ENCODE measurements at regions not wholly inside any gene's neighbourhood (a gene's known extent, or its start where the extent isn't known, plus 50 kb on each side); places are given as distances from the start of the nearest gene placed in this dataset.

GRCh38 chr11:105208019-105208418 is 68.5 kb upstream of the CARD18 start:
- Histone ChIP-seq H3K9me3 (ENCODE audit: low read length) (no peaks in the 10 kb centered on the region), H2AFZ (ENCODE audit: low read depth, low read length) (no peak overlapping the region), H3K36me3 (ENCODE audit: insufficient read depth, low read length) (no peaks in the 10 kb centered on the region), H3K4me3 (ENCODE audit: low read length) (no peak overlapping the region), H3K27me3 (ENCODE audit: insufficient read depth, low read length) (no peaks in the 10 kb centered on the region), H3K4me1 (ENCODE audit: insufficient read depth, low read length) (no peaks in the 10 kb centered on the region)

DNA sequence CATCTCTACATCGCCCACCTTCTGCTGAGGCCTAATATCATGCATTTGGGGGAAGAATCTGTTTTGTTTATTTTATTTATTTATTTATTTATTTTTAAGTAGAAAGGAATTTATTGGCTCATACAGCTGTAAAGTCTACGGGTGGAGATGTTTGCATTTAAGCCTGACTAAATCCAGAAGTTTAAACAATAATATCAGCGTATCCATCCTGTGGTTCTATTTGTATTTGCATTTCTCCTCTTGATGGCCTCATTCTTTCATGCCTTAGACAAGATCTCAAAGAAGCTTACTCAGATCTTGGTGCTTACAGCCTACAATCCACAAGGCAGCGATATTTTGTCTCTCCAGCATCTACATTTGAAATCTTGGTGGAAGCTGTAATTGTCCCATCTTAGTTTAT is 67.1 kb upstream of the CARD18 start:
- H3K27me3 ChIP-seq (ENCODE audit: insufficient read depth, low read length), result no peaks in the 10 kb centered on the region
- H3K36me3 ChIP-seq (ENCODE audit: insufficient read depth, low read length), result no peaks in the 10 kb centered on the region
- H3K4me3 ChIP-seq (ENCODE audit: low read length), result no peak overlapping the region
- H3K4me1 ChIP-seq (ENCODE audit: insufficient read depth, low read length), result no peaks in the 10 kb centered on the region
- H2AFZ ChIP-seq (ENCODE audit: low read depth, low read length), result no peak overlapping the region
- no peaks in the 10 kb centered on the region for H3K9me3 ChIP-seq (ENCODE audit: low read length)

DNA sequence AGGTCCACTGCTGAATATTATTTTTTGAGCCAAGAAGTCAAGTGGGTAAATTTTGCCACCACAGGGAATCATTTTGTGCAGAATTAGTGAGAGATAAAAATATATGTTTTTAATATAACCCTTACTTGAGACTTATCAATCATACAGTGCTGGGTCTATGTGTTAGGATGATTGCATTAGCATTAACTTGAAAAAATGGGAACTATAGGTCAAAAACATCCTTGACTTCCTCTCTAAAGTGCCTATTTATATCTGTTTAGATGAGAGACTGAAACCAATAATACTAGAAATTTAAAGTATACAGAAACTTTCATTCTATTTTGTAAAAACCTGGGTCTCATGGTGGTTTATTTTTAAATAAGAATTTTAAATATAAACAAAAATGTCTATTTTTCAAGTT is 65.1 kb upstream of the CARD18 start:
- no peaks in the 10 kb centered on the region for H3K4me1 ChIP-seq (ENCODE audit: insufficient read depth, low read length)
- H3K36me3 ChIP-seq (ENCODE audit: insufficient read depth, low read length), result no peaks in the 10 kb centered on the region
- H2AFZ ChIP-seq (ENCODE audit: low read depth, low read length), result no peak overlapping the region
- no peaks in the 10 kb centered on the region for H3K9me3 ChIP-seq (ENCODE audit: low read length)
- no peaks in the 10 kb centered on the region for H3K27me3 ChIP-seq (ENCODE audit: insufficient read depth, low read length)
- H3K4me3 ChIP-seq (ENCODE audit: low read length), result no peak overlapping the region

DNA sequence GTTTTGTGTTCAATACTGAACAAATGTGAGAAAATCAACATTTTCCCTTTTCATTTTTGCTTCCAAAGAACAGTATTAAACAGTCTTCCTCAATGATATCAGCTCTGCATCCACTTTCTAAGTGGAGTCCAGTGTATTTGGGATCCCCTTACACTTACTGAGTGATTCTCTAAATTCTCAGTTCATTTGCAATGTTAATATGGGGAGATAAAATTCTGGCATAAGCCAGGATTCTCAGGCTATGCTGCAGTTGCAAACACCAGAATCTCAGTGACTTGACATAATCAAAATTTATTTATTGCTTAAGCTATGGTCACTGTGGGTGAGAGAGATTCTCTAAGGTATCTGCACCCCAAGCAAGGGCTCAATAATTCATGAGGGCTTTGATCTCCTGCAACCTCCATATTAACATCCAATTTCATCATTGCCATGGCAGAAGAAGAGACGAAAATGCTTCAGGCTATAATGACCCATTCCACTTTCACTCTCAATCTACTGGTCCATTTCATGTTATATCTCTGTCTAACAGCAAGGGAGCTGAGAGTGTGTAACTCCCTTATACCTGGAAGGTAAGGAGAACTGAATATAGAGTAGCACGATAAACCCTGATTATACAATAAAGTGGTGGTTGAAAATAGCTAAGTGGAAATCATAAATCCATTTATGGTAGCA is 64.1 kb upstream of the CARD18 start:
- Histone ChIP-seq H3K4me1 (ENCODE audit: insufficient read depth, low read length) (no peaks in the 10 kb centered on the region), H2AFZ (ENCODE audit: low read depth, low read length) (no peak overlapping the region), H3K4me3 (ENCODE audit: low read length) (no peak overlapping the region), H3K36me3 (ENCODE audit: insufficient read depth, low read length) (no peaks in the 10 kb centered on the region), H3K27me3 (ENCODE audit: insufficient read depth, low read length) (no peaks in the 10 kb centered on the region), H3K9me3 (ENCODE audit: low read length) (no peaks in the 10 kb centered on the region)

DNA sequence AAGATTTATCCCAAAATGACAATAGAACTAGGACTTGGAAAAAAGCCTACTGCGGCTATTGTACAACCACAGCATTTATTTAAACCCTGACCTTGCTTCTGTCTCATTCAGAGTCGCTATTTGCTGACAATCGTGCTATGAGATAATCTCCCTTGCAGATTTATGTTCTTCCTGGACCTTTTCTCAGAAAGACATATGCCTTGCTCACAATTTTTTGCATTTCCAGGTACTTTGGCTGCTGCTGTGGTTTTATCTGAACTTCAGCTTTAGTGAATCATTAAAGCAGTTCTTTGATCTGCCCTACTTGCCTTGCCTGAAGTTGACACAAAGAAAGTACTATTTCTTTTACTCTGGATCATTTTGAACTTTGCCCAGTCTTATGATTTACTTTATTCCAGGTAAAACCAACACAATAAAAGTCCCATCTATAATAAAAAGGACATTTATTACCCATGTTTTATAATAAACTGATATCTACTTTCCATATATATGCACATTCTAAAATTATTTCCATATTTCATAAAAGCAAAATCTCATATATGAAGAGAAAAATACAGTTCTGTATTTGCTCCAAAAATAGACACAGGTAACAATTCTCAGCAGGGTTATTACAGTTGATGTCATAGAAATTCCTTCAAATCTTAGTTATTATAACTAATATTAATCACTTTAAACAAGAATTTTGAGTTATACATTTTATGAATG is 63.4 kb upstream of the CARD18 start:
- Histone ChIP-seq H3K4me3 (ENCODE audit: low read length) (no peak overlapping the region), H3K27me3 (ENCODE audit: insufficient read depth, low read length) (no peaks in the 10 kb centered on the region), H3K9me3 (ENCODE audit: low read length) (no peaks in the 10 kb centered on the region), H3K36me3 (ENCODE audit: insufficient read depth, low read length) (no peaks in the 10 kb centered on the region), H2AFZ (ENCODE audit: low read depth, low read length) (no peak overlapping the region), H3K4me1 (ENCODE audit: insufficient read depth, low read length) (no peaks in the 10 kb centered on the region)

DNA sequence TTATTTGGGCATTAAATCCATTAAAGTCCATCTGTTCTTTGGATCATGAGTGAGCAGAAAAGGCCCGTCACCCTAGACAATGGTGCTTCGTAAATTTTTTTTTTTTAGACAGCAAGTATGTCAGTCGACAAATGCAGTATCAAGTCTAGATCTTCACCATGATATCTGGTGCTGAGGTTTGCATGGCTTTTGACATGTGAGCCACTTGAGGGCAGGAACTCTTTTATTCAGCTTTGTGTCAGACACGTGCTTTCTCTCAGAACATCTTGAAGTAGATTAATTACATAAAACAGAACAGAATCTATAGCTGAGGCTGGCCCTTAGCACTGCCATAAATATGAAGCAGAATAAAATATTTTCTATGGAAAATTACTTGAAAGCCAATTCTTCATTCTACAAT is 62.9 kb upstream of the CARD18 start:
- Histone ChIP-seq H3K36me3 (ENCODE audit: insufficient read depth, low read length) (no peaks in the 10 kb centered on the region), H2AFZ (ENCODE audit: low read depth, low read length) (no peak overlapping the region), H3K4me1 (ENCODE audit: insufficient read depth, low read length) (no peaks in the 10 kb centered on the region), H3K4me3 (ENCODE audit: low read length) (no peak overlapping the region), H3K27me3 (ENCODE audit: insufficient read depth, low read length) (no peaks in the 10 kb centered on the region), H3K9me3 (ENCODE audit: low read length) (no peaks in the 10 kb centered on the region)

DNA sequence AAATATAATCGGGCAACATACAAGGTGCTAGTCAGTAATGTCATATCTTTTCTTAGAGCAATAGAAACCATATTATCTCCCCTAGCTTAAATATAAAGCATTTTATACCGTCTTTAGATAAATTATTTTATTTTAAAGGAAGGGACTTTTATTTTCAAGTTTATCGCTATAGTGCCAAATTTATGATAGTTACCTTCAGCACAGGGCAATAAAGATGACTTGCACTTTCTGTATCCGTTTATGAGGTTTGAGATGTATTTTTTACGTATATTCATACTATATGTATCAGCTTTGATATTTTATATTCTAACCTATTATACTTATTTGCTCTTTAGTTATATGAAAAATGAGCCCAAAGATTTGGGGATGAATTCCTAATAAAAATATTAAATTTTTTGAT is 61.6 kb upstream of the CARD18 start:
- H3K9me3 ChIP-seq (ENCODE audit: low read length), result no peaks in the 10 kb centered on the region
- H3K36me3 ChIP-seq (ENCODE audit: insufficient read depth, low read length), result no peaks in the 10 kb centered on the region
- H3K4me3 ChIP-seq (ENCODE audit: low read length), result no peak overlapping the region
- no peaks in the 10 kb centered on the region for H3K4me1 ChIP-seq (ENCODE audit: insufficient read depth, low read length)
- H2AFZ ChIP-seq (ENCODE audit: low read depth, low read length), result no peak overlapping the region
- no peaks in the 10 kb centered on the region for H3K27me3 ChIP-seq (ENCODE audit: insufficient read depth, low read length)

DNA sequence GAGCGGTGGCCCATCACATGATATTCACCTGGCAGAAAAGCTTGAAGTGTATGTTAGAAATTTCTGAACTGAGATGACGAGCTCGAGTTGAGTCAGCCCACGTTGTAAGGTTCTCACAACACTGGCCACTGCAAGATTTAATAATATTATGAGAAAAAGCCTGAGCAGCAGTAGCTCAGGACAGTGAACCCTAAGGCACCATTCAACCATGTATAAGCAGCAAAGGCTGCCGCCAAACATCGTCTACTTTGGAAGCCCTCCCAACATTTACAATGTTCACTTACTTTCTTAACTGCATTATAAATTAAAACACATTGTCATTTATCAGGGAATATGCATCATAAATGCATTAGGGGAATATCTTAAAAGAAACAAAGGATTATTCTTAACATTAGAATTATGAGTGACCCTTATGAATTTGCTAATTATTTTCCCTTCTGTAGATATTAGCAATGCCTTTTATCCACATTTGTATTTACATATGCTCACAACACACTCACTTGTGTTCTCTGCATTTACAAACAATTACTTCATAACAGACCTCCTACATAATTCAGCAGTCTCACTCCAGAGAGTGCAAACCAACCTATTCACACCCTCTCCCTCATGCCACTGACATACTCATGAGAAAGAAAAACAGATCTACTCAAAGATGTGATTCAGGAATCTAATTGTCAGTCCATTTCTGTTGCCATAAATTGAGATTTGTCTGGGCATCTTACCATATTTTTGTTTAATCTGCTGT is 57.7 kb upstream of the CARD18 start:
- Histone ChIP-seq H3K27me3 (ENCODE audit: insufficient read depth, low read length) (no peaks in the 10 kb centered on the region), H3K36me3 (ENCODE audit: insufficient read depth, low read length) (no peaks in the 10 kb centered on the region), H3K9me3 (ENCODE audit: low read length) (no peaks in the 10 kb centered on the region), H3K4me1 (ENCODE audit: insufficient read depth, low read length) (no peaks in the 10 kb centered on the region), H2AFZ (ENCODE audit: low read depth, low read length) (no peak overlapping the region), H3K4me3 (ENCODE audit: low read length) (no peak overlapping the region)

GRCh38 chr11:105193260-105193659 is 53.7 kb upstream of the CARD18 start:
- H2AFZ ChIP-seq (ENCODE audit: low read depth, low read length), result no peak overlapping the region
- peaks cover 6% of the 10 kb centered on the region for H3K4me1 ChIP-seq (ENCODE audit: insufficient read depth, low read length)
- no peak overlapping the region for H3K4me3 ChIP-seq (ENCODE audit: low read length)
- no peaks in the 10 kb centered on the region for H3K36me3 ChIP-seq (ENCODE audit: insufficient read depth, low read length)
- H3K9me3 ChIP-seq (ENCODE audit: low read length), result no peaks in the 10 kb centered on the region
- H3K27me3 ChIP-seq (ENCODE audit: insufficient read depth, low read length), result no peaks in the 10 kb centered on the region

- Histone ChIP-seq H2AFZ (ENCODE audit: low read depth, low read length) (peak overlapping the region; percentile 76), H3K4me1 (ENCODE audit: insufficient read depth, low read length) (peaks cover 6% of the 10 kb centered on the region), H3K36me3 (ENCODE audit: insufficient read depth, low read length) (no peaks in the 10 kb centered on the region), H3K9me3 (ENCODE audit: low read length) (no peaks in the 10 kb centered on the region), H3K4me3 (ENCODE audit: low read length) (no peak overlapping the region), H3K27me3 (ENCODE audit: insufficient read depth, low read length) (no peaks in the 10 kb centered on the region)
Measured at GRCh38 chr11:105192115-105192514, 52.5 kb upstream of the CARD18 start.

DNA sequence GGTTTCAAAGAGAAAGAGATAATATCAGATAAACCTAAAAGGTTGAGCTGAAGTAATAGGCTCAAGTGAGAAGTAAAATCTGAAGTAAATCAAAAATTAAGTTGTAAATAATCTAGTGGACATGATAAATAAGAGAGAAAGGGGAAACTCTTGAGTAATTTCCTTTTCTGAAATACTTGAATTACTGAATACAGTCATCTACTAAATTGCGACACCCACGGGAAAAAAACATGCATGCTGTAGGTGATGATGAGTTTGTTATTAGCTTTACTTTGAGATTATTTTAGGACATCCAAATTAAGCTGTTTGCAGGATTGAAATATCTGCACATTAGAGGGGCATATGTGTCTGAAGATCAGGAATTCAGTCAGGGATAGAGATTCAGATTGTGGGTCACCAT is 50.0 kb upstream of the CARD18 start:
- H3K4me1 ChIP-seq (ENCODE audit: insufficient read depth, low read length), result peaks cover 6% of the 10 kb centered on the region
- no peaks in the 10 kb centered on the region for H3K27me3 ChIP-seq (ENCODE audit: insufficient read depth, low read length)
- H3K4me3 ChIP-seq (ENCODE audit: low read length), result no peak overlapping the region
- no peaks in the 10 kb centered on the region for H3K9me3 ChIP-seq (ENCODE audit: low read length)
- no peak overlapping the region for H2AFZ ChIP-seq (ENCODE audit: low read depth, low read length)
- H3K36me3 ChIP-seq (ENCODE audit: insufficient read depth, low read length), result no peaks in the 10 kb centered on the region

Data from neuron (in vitro differentiated cells).